AG04450 (cell line): ENCODE measurements at regions not wholly inside any gene's neighbourhood (a gene's known extent, or its start where the extent isn't known, plus 50 kb on each side); places are given as distances from the start of the nearest gene placed in this dataset.

Experiments used
- CTCF ChIA-PET: fragments of 300-600, 350-600 bp; formaldehyde crosslinking; extraction: SDS; loops from one replicate; lab custom pipeline; 2022; ENCODE audit warnings: antibody characterized with exemption, inconsistent platforms; lab: Charles Lee
- POLR2A ChIA-PET: fragments of 350-600 bp; formaldehyde crosslinking; extraction: SDS; loops from one replicate; lab custom pipeline; 2021; ENCODE audit warnings: antibody characterized with exemption, inconsistent platforms; lab: Yijun Ruan, JAX
- DNase-seq: peaks from one replicate; pipeline ENCODE4 v3.0.0-alpha.2; 2011; ENCODE audit warnings: low read depth, low spot score
- H3K27ac ChIP-seq: one replicate; pipeline ENCODE4 v1.5.1; 2012; ENCODE audit warnings: low read depth, low read length, control low read depth
- H3K27me3 ChIP-seq: one replicate; pipeline ENCODE4 v1.6.0; 2012; ENCODE audit warnings: low read length; ENCODE audit not compliant: control insufficient read depth, insufficient read depth
- H3K4me3 ChIP-seq: 2 replicates; pipeline ENCODE4 v1.5.1; 2011; ENCODE audit warnings: mild to moderate bottlenecking, low read depth, low read length, control low read depth
- H3K9me3 ChIP-seq: 2 replicates; pipeline ENCODE4 v1.5.1; 2012; ENCODE audit warnings: low read length; ENCODE audit not compliant: control insufficient read depth, insufficient read depth
- TF ChIP-seq, protein P1 (sequence below): IDR thresholded peaks from 2 replicates; pipeline ENCODE4 v1.5.1; 2011; ENCODE audit warnings: low read depth, low read length, control low read depth, inconsistent platforms

- ChIA-PET POLR2A (no interaction called here), CTCF (no interaction called here)
Measured at GRCh38 chr7:131148258-131148657, 179.4 kb upstream of the MKLN1 start.

GRCh38 chr7:131148708-131149428 lies 178.8 kb upstream of the MKLN1 start:
- Histone ChIP-seq H3K27ac (no peak overlapping the region), H3K9me3 (no peaks in the 10 kb centered on the region), H3K27me3 (no peaks in the 10 kb centered on the region), H3K4me3 (no peak overlapping the region)
- TF ChIP-seq, protein P1, sequence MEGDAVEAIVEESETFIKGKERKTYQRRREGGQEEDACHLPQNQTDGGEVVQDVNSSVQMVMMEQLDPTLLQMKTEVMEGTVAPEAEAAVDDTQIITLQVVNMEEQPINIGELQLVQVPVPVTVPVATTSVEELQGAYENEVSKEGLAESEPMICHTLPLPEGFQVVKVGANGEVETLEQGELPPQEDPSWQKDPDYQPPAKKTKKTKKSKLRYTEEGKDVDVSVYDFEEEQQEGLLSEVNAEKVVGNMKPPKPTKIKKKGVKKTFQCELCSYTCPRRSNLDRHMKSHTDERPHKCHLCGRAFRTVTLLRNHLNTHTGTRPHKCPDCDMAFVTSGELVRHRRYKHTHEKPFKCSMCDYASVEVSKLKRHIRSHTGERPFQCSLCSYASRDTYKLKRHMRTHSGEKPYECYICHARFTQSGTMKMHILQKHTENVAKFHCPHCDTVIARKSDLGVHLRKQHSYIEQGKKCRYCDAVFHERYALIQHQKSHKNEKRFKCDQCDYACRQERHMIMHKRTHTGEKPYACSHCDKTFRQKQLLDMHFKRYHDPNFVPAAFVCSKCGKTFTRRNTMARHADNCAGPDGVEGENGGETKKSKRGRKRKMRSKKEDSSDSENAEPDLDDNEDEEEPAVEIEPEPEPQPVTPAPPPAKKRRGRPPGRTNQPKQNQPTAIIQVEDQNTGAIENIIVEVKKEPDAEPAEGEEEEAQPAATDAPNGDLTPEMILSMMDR = no peak
- CTCF ChIA-PET = no interaction called here
- POLR2A ChIA-PET = no interaction called here
- no peak for DNase-seq

More at GRCh38 chr7:131148258-131148657, 179.4 kb upstream of the MKLN1 start:
- no peaks in the 10 kb centered on the region for H3K9me3 ChIP-seq
- no peak for DNase-seq
- H3K4me3 ChIP-seq = no peak overlapping the region
- H3K27me3 ChIP-seq = no peaks in the 10 kb centered on the region
- H3K27ac ChIP-seq = no peak overlapping the region
- TF ChIP-seq, protein P1 = no peak

DNA sequence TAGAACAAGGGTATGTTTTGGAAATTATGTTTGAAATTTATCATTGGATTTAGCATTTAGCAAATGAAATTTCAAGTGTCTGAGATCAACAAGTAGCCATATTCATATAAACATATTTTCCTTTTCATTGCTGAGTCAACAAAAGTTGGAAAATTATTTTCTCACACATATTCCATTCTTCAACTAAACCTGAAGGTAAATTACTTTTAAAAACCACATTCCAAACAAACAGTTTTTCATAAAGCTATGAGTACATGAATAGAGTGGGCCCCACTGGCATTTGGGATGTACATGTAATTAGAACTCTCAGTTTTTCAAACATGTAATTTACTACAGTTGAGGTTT lies 178.3 kb upstream of the MKLN1 start:
- H3K27me3 ChIP-seq = no peaks in the 10 kb centered on the region
- no peak overlapping the region for H3K27ac ChIP-seq
- ChIA-PET POLR2A (no interaction called here), CTCF (no interaction called here)
- DNase-seq = no peak
- TF ChIP-seq, protein P1 = no peak
- no peak overlapping the region for H3K4me3 ChIP-seq
- no peaks in the 10 kb centered on the region for H3K9me3 ChIP-seq

GRCh38 chr7:131149840-131150239 lies 177.8 kb upstream of the MKLN1 start:
- TF ChIP-seq, protein P1 = no peak
- no peak for DNase-seq
- CTCF ChIA-PET = no interaction called here
- no peaks in the 10 kb centered on the region for H3K27me3 ChIP-seq
- H3K4me3 ChIP-seq = no peak overlapping the region
- no peaks in the 10 kb centered on the region for H3K9me3 ChIP-seq
- POLR2A ChIA-PET = no interaction called here
- H3K27ac ChIP-seq = no peak overlapping the region

DNA sequence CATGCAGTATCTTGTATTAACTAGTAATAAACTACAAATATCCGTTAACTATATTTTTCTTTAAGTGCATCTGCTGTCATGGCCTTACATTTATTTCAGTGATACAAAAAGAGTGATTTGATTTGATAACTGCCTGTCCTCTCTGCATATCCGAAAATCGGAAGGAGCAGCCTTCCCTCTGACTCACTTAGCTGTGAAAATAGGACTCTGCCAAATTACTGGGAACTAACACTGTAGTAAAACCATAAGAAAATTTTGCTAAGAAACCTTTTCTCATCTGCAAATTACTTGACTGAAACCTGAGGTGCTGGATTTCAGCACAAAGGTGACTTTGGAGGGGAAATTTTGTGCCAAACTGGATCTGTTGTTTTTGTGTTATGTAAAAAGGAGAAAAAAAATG lies 176.6 kb upstream of the MKLN1 start:
- DNase-seq = no peak
- Histone ChIP-seq H3K4me3 (no peak overlapping the region), H3K27ac (no peak overlapping the region), H3K27me3 (no peaks in the 10 kb centered on the region), H3K9me3 (no peaks in the 10 kb centered on the region)
- ChIA-PET POLR2A (no interaction called here), CTCF (no interaction called here)
- TF ChIP-seq, protein P1 = no peak
